ENCODE measurements at regions not wholly inside any gene's neighbourhood (a gene's known extent, or its start where the extent isn't known, plus 50 kb on each side); places are given as distances from the start of the nearest gene placed in this dataset.

DNA sequence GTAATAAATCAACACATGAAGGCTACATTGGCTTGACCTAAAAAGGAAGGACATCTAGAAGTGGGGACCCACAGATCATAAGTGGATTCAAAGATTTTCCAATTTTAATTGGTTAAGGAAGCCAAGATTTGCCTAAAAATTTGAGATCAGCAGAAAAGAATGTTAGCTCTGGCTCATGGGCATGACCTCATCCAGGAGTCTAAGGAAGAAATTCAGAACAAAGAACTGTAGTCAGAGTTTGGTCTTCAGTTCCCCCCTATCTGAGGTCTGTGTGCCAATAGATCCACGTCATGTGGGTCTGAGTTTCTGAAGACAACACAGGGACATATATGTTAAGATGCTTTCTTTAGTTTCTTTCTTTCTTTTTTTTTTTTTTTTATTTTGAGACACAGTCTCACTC lies 648.8 kb upstream of the SPRY2 start:
- WGBS (ENCODE audit: low lambda C conversion rate, missing lambda C conversion rate) = 91% methylated on average over 1 of the region's 1 CpG
- H4K20me1 ChIP-seq (ENCODE audit: insufficient read depth, poor library complexity, severe bottlenecking) = no peaks in the 10 kb centered on the region
- no peak overlapping the region for H3K4me3 ChIP-seq
- H3K27me3 ChIP-seq = no peaks in the 10 kb centered on the region
- no peaks in the 10 kb centered on the region for H3K36me3 ChIP-seq (replicated peaks; ENCODE audit: insufficient read depth, low read depth)
- TF ChIP-seq, protein P1, sequence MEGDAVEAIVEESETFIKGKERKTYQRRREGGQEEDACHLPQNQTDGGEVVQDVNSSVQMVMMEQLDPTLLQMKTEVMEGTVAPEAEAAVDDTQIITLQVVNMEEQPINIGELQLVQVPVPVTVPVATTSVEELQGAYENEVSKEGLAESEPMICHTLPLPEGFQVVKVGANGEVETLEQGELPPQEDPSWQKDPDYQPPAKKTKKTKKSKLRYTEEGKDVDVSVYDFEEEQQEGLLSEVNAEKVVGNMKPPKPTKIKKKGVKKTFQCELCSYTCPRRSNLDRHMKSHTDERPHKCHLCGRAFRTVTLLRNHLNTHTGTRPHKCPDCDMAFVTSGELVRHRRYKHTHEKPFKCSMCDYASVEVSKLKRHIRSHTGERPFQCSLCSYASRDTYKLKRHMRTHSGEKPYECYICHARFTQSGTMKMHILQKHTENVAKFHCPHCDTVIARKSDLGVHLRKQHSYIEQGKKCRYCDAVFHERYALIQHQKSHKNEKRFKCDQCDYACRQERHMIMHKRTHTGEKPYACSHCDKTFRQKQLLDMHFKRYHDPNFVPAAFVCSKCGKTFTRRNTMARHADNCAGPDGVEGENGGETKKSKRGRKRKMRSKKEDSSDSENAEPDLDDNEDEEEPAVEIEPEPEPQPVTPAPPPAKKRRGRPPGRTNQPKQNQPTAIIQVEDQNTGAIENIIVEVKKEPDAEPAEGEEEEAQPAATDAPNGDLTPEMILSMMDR (IDR thresholded peaks at IDR 0.05; ENCODE audit: poor library complexity) = no peak
- TF ChIP-seq EZH2 (IDR thresholded peaks at IDR 0.05; ENCODE audit: borderline replicate concordance) = no peak
- no peak for TF ChIP-seq EZH2phosphoT487 (IDR thresholded peaks at IDR 0.05; ENCODE audit: low read depth, severe bottlenecking, unreplicated experiment)
- no peak overlapping the region for H3K4me2 ChIP-seq
- no peak overlapping the region for H3K27ac ChIP-seq
- no peaks in the 10 kb centered on the region for H3K9me3 ChIP-seq (ENCODE audit: low read depth)
- H3K79me2 ChIP-seq = no peaks in the 10 kb centered on the region
- H2AFZ ChIP-seq = no peak overlapping the region
- no peaks in the 10 kb centered on the region for H3K4me1 ChIP-seq (ENCODE audit: insufficient read depth)
- no peaks in the 10 kb centered on the region for H3K9me2 ChIP-seq (replicated peaks; ENCODE audit: insufficient read depth)
- no peak for DNase-seq (ENCODE audit: low spot score)

DNA sequence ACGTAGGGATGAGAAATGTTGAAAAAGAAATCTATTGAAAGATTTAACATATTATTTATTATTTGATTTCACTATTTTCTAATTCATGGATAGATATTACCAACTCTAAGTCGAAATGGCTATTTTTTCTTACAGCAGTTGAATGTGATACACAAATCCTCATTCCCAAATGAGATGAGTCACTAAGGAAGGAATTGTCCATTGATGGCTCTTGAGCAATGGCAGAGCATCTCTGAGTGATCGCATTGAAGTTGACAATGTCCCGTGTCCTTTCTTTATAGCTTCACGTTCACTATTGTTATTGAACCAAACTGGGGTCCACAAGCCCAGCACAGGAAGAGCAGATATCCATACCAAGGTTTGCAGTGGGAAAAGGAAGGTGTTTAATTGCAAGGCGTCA lies 648.3 kb upstream of the SPRY2 start:
- Histone ChIP-seq H2AFZ (no peak overlapping the region), H3K4me3 (no peak overlapping the region), H3K9me2 (replicated peaks; ENCODE audit: insufficient read depth) (no peaks in the 10 kb centered on the region), H3K4me1 (ENCODE audit: insufficient read depth) (no peaks in the 10 kb centered on the region), H3K27me3 (no peaks in the 10 kb centered on the region), H3K36me3 (replicated peaks; ENCODE audit: insufficient read depth, low read depth) (no peaks in the 10 kb centered on the region), H3K79me2 (no peaks in the 10 kb centered on the region), H3K27ac (no peak overlapping the region), H4K20me1 (ENCODE audit: insufficient read depth, poor library complexity, severe bottlenecking) (no peaks in the 10 kb centered on the region), H3K4me2 (no peak overlapping the region), H3K9me3 (ENCODE audit: low read depth) (no peaks in the 10 kb centered on the region)
- 92% methylated on average over 6 of the region's 6 CpGs for WGBS (ENCODE audit: low lambda C conversion rate, missing lambda C conversion rate)
- no peak for DNase-seq (ENCODE audit: low spot score)
- TF ChIP-seq EZH2 (IDR thresholded peaks at IDR 0.05; ENCODE audit: borderline replicate concordance) (no peak), EZH2phosphoT487 (IDR thresholded peaks at IDR 0.05; ENCODE audit: low read depth, severe bottlenecking, unreplicated experiment) (no peak)
- TF ChIP-seq, protein P1 (IDR thresholded peaks at IDR 0.05; ENCODE audit: poor library complexity) = no peak

DNA sequence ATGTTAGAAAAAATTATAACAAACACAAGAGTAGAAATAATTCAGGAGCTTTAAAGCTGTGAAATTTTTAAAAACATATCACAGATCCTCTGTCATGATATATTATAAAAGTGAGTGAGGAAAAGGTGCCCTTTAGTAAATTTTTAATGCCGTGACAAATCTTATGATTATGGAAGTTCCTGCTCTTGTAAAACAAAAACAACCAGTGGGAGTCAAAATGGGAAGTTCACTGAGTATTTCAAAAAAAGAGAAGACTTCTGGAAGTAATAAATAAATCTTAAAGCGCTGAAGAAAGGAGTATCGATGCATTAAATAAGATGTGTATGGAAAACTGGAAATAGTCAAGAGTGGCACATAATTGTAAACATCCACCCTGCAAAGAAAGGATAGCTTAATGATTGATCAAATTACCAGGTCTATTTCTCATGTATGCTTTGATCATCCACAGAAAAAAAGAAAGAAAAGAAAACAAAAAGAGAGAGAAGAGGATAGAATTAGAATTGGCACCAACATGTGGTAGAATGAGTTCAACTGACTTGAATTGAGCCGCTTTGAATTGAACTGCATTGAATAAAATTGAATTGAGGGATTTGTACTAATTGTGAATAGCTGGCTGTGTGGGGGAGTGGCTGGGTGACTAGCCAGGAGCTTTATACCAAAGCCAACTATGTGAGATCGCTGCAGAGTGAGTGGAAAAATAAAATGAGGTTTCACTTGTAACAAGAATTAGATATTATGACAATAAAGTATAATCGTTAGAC lies 647.6 kb upstream of the SPRY2 start:
- no peaks in the 10 kb centered on the region for H3K27me3 ChIP-seq
- H3K4me1 ChIP-seq (ENCODE audit: insufficient read depth) = no peaks in the 10 kb centered on the region
- no peaks in the 10 kb centered on the region for H3K36me3 ChIP-seq (replicated peaks; ENCODE audit: insufficient read depth, low read depth)
- 88% methylated on average over 6 of the region's 6 CpGs for WGBS (ENCODE audit: low lambda C conversion rate, missing lambda C conversion rate)
- H3K27ac ChIP-seq = no peak overlapping the region
- no peaks in the 10 kb centered on the region for H3K79me2 ChIP-seq
- no peaks in the 10 kb centered on the region for H3K9me2 ChIP-seq (replicated peaks; ENCODE audit: insufficient read depth)
- TF ChIP-seq EZH2phosphoT487 (IDR thresholded peaks at IDR 0.05; ENCODE audit: low read depth, severe bottlenecking, unreplicated experiment) (no peak), EZH2 (IDR thresholded peaks at IDR 0.05; ENCODE audit: borderline replicate concordance) (no peak)
- TF ChIP-seq, protein P1 (IDR thresholded peaks at IDR 0.05; ENCODE audit: poor library complexity) = no peak
- H2AFZ ChIP-seq = no peak overlapping the region
- H4K20me1 ChIP-seq (ENCODE audit: insufficient read depth, poor library complexity, severe bottlenecking) = no peaks in the 10 kb centered on the region
- no peak for DNase-seq (ENCODE audit: low spot score)
- H3K4me3 ChIP-seq = no peak overlapping the region
- H3K9me3 ChIP-seq (ENCODE audit: low read depth) = no peaks in the 10 kb centered on the region
- no peak overlapping the region for H3K4me2 ChIP-seq

Data from hepatocyte (in vitro differentiated cells).